GM23338 (cell line): ENCODE measurements at regions not wholly inside any gene's neighbourhood (a gene's known extent, or its start where the extent isn't known, plus 50 kb on each side); places are given as distances from the start of the nearest gene placed in this dataset.

ENCODE experiments used
- CREB1 ChIP-seq: fragments of 250-450 bp; sonication (Bioruptor Pico); IDR thresholded peaks from 2 replicates; pipeline ENCODE4 v1.5.0; 2020; ENCODE audit warnings: low read depth, mild to moderate bottlenecking, moderate library complexity
- CTCF ChIP-seq, 2 experiments: fragments of 200-600 bp in 1 of 2; sonication (generic) in 1 of 2; conservative IDR thresholded peaks; 2 replicates each; pipeline versions ENCODE4 v1.5.1 to v1.6.1; 2016 to 2017; ENCODE audit warnings: antibody characterized with exemption in 2 of 2, low read depth in 2 of 2, mild to moderate bottlenecking in 2 of 2, moderate library complexity in 1 of 2
- ETS1 ChIP-seq: IDR thresholded peaks from 2 replicates; pipeline ENCODE4 v1.6.1; 2016; ENCODE audit warnings: antibody characterized with exemption
- EZH2 ChIP-seq: fragments of 200-600 bp; sonication (generic); IDR thresholded peaks from one replicate; pipeline ENCODE4 v1.8.0; 2017; ENCODE audit warnings: antibody characterized with exemption, mild to moderate bottlenecking, low read depth; ENCODE audit not compliant: unreplicated experiment
- EZH2phosphoT487 ChIP-seq: fragments of 200-600 bp; sonication (generic); IDR thresholded peaks from one replicate; pipeline ENCODE4 v1.8.1; 2018; ENCODE audit warnings: antibody characterized with exemption; ENCODE audit not compliant: unreplicated experiment
- JUNB ChIP-seq: IDR thresholded peaks from one replicate; pipeline ENCODE4 v1.6.1; 2016; ENCODE audit warnings: antibody characterized with exemption; ENCODE audit not compliant: unreplicated experiment
- POLR2AphosphoS5 ChIP-seq: IDR thresholded peaks from 2 replicates; pipeline ENCODE4 v1.6.1; 2016; ENCODE audit warnings: antibody characterized with exemption, low read depth
- REST ChIP-seq: IDR thresholded peaks from one replicate; pipeline ENCODE4 v1.6.1; 2018; ENCODE audit warnings: antibody characterized with exemption; ENCODE audit not compliant: unreplicated experiment
- ZNF114 ChIP-seq: fragments of 250-450 bp; sonication (Bioruptor Pico); IDR thresholded peaks from 2 replicates; pipeline ENCODE4 v1.5.0; 2020; ENCODE audit warnings: mild to moderate bottlenecking, moderate library complexity
- ZNF331 ChIP-seq: fragments of 250-450 bp; sonication (Bioruptor Pico); IDR thresholded peaks from 2 replicates; pipeline ENCODE4 v1.5.0; 2020; ENCODE audit warnings: low read depth, mild to moderate bottlenecking, moderate library complexity

GRCh38 chr1:58363585-58363984, 182.9 kb downstream of the OMA1 start:
- peak; percentile 11 to 26; a peak in 1 of 4 replicates for TF ChIP-seq CTCF (conservative IDR thresholded peaks at IDR 0.05; ENCODE audit: low read depth in 2 of 2)
- TF ChIP-seq EZH2phosphoT487, result no peak
- TF ChIP-seq EZH2, result no peak
- no peak for TF ChIP-seq POLR2AphosphoS5
- TF ChIP-seq CREB1 (CRISPR knock-in tag), result no peak
- TF ChIP-seq ZNF331 (CRISPR knock-in tag), result no peak
- TF ChIP-seq REST, result no peak
- no peak for TF ChIP-seq ETS1
- TF ChIP-seq ZNF114 (CRISPR knock-in tag), result no peak
- no peak for TF ChIP-seq JUNB
